HUES48 (cell line): ENCODE measurements at regions not wholly inside any gene's neighbourhood (a gene's known extent, or its start where the extent isn't known, plus 50 kb on each side); places are given as distances from the start of the nearest gene placed in this dataset.
"Not testable (repeated sequence)": the region's sequence is repeated elsewhere in the genome, so short reads cannot be mapped to it uniquely, and the experiment has no call there.

Source experiments
- H3K27ac ChIP-seq: one replicate; pipeline ENCODE4 v1.7.0; 2013; ENCODE audit warnings: low read depth, low read length, inconsistent platforms
- H3K27me3 ChIP-seq: 2 replicates; pipeline ENCODE4 v1.6.1; 2013; ENCODE audit warnings: mild to moderate bottlenecking, low read length; ENCODE audit not compliant: control insufficient read depth, insufficient read depth
- H3K36me3 ChIP-seq: 2 replicates; pipeline ENCODE4 v1.6.1; 2013; ENCODE audit warnings: low read length; ENCODE audit not compliant: control insufficient read depth, insufficient read depth
- H3K4me1 ChIP-seq: 2 replicates; pipeline ENCODE4 v1.6.1; 2013; ENCODE audit warnings: mild to moderate bottlenecking, low read length; ENCODE audit not compliant: control insufficient read depth, insufficient read depth
- H3K4me3 ChIP-seq: 2 replicates; pipeline ENCODE4 v1.5.1; 2013; ENCODE audit warnings: mild to moderate bottlenecking, low read depth, low read length
- H3K9ac ChIP-seq: 2 replicates; pipeline ENCODE4 v1.6.1; 2013; ENCODE audit warnings: mild to moderate bottlenecking, low read depth, low read length, moderate library complexity
- H3K9me3 ChIP-seq: 2 replicates; pipeline ENCODE4 v1.6.1; 2013; ENCODE audit warnings: low read length; ENCODE audit not compliant: control insufficient read depth, insufficient read depth

- Histone ChIP-seq H3K4me1 (no peaks in the 10 kb centered on the region), H3K9me3 (no peaks in the 10 kb centered on the region), H3K9ac (no peak overlapping the region), H3K36me3 (no peaks in the 10 kb centered on the region), H3K27ac (no peak overlapping the region), H3K27me3 (no peaks in the 10 kb centered on the region), H3K4me3 (no peak overlapping the region)
Observed at GRCh38 chr16:55073830-55074229, 143.2 kb downstream of the IRX5 start.

GRCh38 chr16:55075208-55075607 lies 144.5 kb downstream of the IRX5 start:
- not testable (repeated sequence) for H3K27ac ChIP-seq, H3K9ac ChIP-seq, H3K36me3 ChIP-seq, H3K27me3 ChIP-seq, H3K4me3 ChIP-seq, H3K9me3 ChIP-seq, H3K4me1 ChIP-seq

- Histone ChIP-seq H3K9me3 (no peaks in the 10 kb centered on the region), H3K4me3 (no peak overlapping the region), H3K36me3 (no peaks in the 10 kb centered on the region), H3K27ac (no peak overlapping the region), H3K4me1 (no peaks in the 10 kb centered on the region), H3K9ac (no peak overlapping the region), H3K27me3 (no peaks in the 10 kb centered on the region)
Observed at GRCh38 chr16:55076053-55076452, 145.4 kb downstream of the IRX5 start.

- no peaks in the 10 kb centered on the region for H3K36me3 ChIP-seq
- H3K27me3 ChIP-seq: no peaks in the 10 kb centered on the region
- no peaks in the 10 kb centered on the region for H3K4me1 ChIP-seq
- no peak overlapping the region for H3K9ac ChIP-seq
- no peak overlapping the region for H3K27ac ChIP-seq
- H3K9me3 ChIP-seq: no peaks in the 10 kb centered on the region
- H3K4me3 ChIP-seq: no peak overlapping the region
Observed at GRCh38 chr16:55077266-55077665, 146.6 kb downstream of the IRX5 start.

GRCh38 chr16:55078153-55078552 lies 147.5 kb downstream of the IRX5 start:
- Histone ChIP-seq H3K4me1 (no peaks in the 10 kb centered on the region), H3K27ac (no peak overlapping the region), H3K36me3 (no peaks in the 10 kb centered on the region), H3K4me3 (no peak overlapping the region), H3K27me3 (no peaks in the 10 kb centered on the region), H3K9me3 (no peaks in the 10 kb centered on the region), H3K9ac (no peak overlapping the region)

GRCh38 chr16:55078699-55079410 lies 148.2 kb downstream of the IRX5 start:
- Histone ChIP-seq H3K36me3 (no peaks in the 10 kb centered on the region), H3K4me3 (no peak overlapping the region), H3K27ac (no peak overlapping the region), H3K27me3 (no peaks in the 10 kb centered on the region), H3K4me1 (no peaks in the 10 kb centered on the region), H3K9me3 (no peaks in the 10 kb centered on the region), H3K9ac (no peak overlapping the region)

- H3K27ac ChIP-seq: no peak overlapping the region
Observed at GRCh38 chr16:55081622-55082590, 151.2 kb downstream of the IRX5 start.

GRCh38 chr16:55082591-55082976 lies 151.9 kb downstream of the IRX5 start:
- no peaks in the 10 kb centered on the region for H3K9me3 ChIP-seq
- H3K27me3 ChIP-seq: no peaks in the 10 kb centered on the region
- H3K4me1 ChIP-seq: no peaks in the 10 kb centered on the region
- H3K27ac ChIP-seq: no peak overlapping the region
- H3K36me3 ChIP-seq: no peaks in the 10 kb centered on the region
- H3K9ac ChIP-seq: no peak overlapping the region
- H3K4me3 ChIP-seq: no peak overlapping the region

More at GRCh38 chr16:55081622-55082590, 151.2 kb downstream of the IRX5 start:
- Histone ChIP-seq H3K36me3 (no peaks in the 10 kb centered on the region), H3K9me3 (no peaks in the 10 kb centered on the region), H3K4me1 (no peaks in the 10 kb centered on the region), H3K4me3 (no peak overlapping the region), H3K27me3 (no peaks in the 10 kb centered on the region), H3K9ac (no peak overlapping the region)

GRCh38 chr16:55083052-55083451 lies 152.4 kb downstream of the IRX5 start:
- Histone ChIP-seq H3K9me3 (no peaks in the 10 kb centered on the region), H3K27ac (no peak overlapping the region), H3K9ac (no peak overlapping the region), H3K4me3 (no peak overlapping the region), H3K36me3 (no peaks in the 10 kb centered on the region), H3K4me1 (no peaks in the 10 kb centered on the region), H3K27me3 (no peaks in the 10 kb centered on the region)

GRCh38 chr16:55088098-55088497 lies 157.4 kb downstream of the IRX5 start:
- H3K27me3 ChIP-seq: no peaks in the 10 kb centered on the region
- no peaks in the 10 kb centered on the region for H3K9me3 ChIP-seq
- H3K36me3 ChIP-seq: no peaks in the 10 kb centered on the region
- no peak overlapping the region for H3K4me3 ChIP-seq
- no peak overlapping the region for H3K9ac ChIP-seq
- no peaks in the 10 kb centered on the region for H3K4me1 ChIP-seq
- H3K27ac ChIP-seq: no peak overlapping the region

GRCh38 chr16:55089600-55089999 lies 158.9 kb downstream of the IRX5 start:
- Histone ChIP-seq H3K9ac (no peak overlapping the region), H3K4me1 (no peaks in the 10 kb centered on the region)

More at GRCh38 chr16:55089600-55089999, 158.9 kb downstream of the IRX5 start:
- Histone ChIP-seq H3K9me3 (no peaks in the 10 kb centered on the region), H3K27me3 (no peaks in the 10 kb centered on the region), H3K36me3 (no peaks in the 10 kb centered on the region), H3K27ac (no peak overlapping the region), H3K4me3 (no peak overlapping the region)
